Activated CD4-positive, alpha-beta memory T cell treated with anti-CD3 and anti-CD28 coated beads for 36 hours (primary cell): ENCODE measurements at regions not wholly inside any gene's neighbourhood (a gene's known extent, or its start where the extent isn't known, plus 50 kb on each side); places are given as distances from the start of the nearest gene placed in this dataset.

Source experiments
- CTCF ChIA-PET: fragments of 350-600 bp; sonication (Branson Sonifier 250); formaldehyde crosslinking; loops from one replicate; lab custom pipeline; 2021; ENCODE audit warnings: antibody characterized with exemption, inconsistent platforms; lab: Charles Lee
- POLR2A ChIA-PET: fragments of 350-600 bp; sonication (Branson Sonifier 250); formaldehyde crosslinking; loops from one replicate; lab custom pipeline; 2021; ENCODE audit warnings: antibody characterized with exemption; lab: Charles Lee
- DNase-seq: peaks from one replicate; pipeline ENCODE4 v3.0.0-alpha.2; 2020
- H3K27ac Mint-ChIP-seq: one replicate; pipeline ENCODE4 v1.8.0; 2021; ENCODE audit warnings: mixed read lengths
- H3K27me3 Mint-ChIP-seq: one replicate; pipeline ENCODE4 v1.8.0; 2021; ENCODE audit warnings: mixed read lengths
- H3K36me3 Mint-ChIP-seq: one replicate; pipeline ENCODE4 v1.8.0; 2021; ENCODE audit warnings: mixed read lengths
- H3K4me1 Mint-ChIP-seq: one replicate; pipeline ENCODE4 v1.8.0; 2021; ENCODE audit warnings: low read depth, mixed read lengths
- H3K4me3 Mint-ChIP-seq: one replicate; pipeline ENCODE4 v1.8.0; 2021; ENCODE audit warnings: mild to moderate bottlenecking, mixed read lengths
- H3K9me3 Mint-ChIP-seq: one replicate; pipeline ENCODE4 v1.8.0; 2021; ENCODE audit warnings: mixed read lengths
- intact Hi-C: fragments of 100-400 bp; cut with micrococcal nuclease; formaldehyde crosslinking; loops from one replicate; pipeline ENCODE4 v1.15.1; 2023

GRCh38 chr2:140041811-140042210 is 1261.6 kb upstream of the NXPH2 start:
- POLR2A ChIA-PET, result no interaction called here
- peaks cover 31% of the 10 kb centered on the region for H3K9me3 Mint-ChIP-seq

GRCh38 chr2:140041239-140041638 is 1261.0 kb upstream of the NXPH2 start:
- H3K27me3 Mint-ChIP-seq, result no peaks in the 10 kb centered on the region
- intact Hi-C loops, result no loop called here
- no peak overlapping the region for H3K27ac Mint-ChIP-seq
- no peak for DNase-seq
- ChIA-PET CTCF (no interaction called here), POLR2A (no interaction called here)
- no peak overlapping the region for H3K4me3 Mint-ChIP-seq
- H3K36me3 Mint-ChIP-seq, result no peaks in the 10 kb centered on the region
- peaks cover 32% of the 10 kb centered on the region for H3K9me3 Mint-ChIP-seq
- H3K4me1 Mint-ChIP-seq, result no peaks in the 10 kb centered on the region

More at GRCh38 chr2:140041811-140042210, 1261.6 kb upstream of the NXPH2 start:
- Mint-ChIP-seq H3K27ac (no peak overlapping the region), H3K4me1 (no peaks in the 10 kb centered on the region), H3K36me3 (no peaks in the 10 kb centered on the region), H3K4me3 (no peak overlapping the region), H3K27me3 (no peaks in the 10 kb centered on the region)
- DNase-seq, result no peak
- CTCF ChIA-PET, result no interaction called here
- intact Hi-C loops, result no loop called here

GRCh38 chr2:140033638-140034037 is 1253.4 kb upstream of the NXPH2 start:
- Mint-ChIP-seq H3K36me3 (no peaks in the 10 kb centered on the region), H3K27me3 (no peaks in the 10 kb centered on the region)
- no peak for DNase-seq

GRCh38 chr2:140027966-140028365 is 1247.8 kb upstream of the NXPH2 start:
- intact Hi-C loops, result no loop called here
- Mint-ChIP-seq H3K4me3 (no peak overlapping the region), H3K4me1 (no peaks in the 10 kb centered on the region), H3K27me3 (no peaks in the 10 kb centered on the region), H3K9me3 (peaks cover 14% of the 10 kb centered on the region), H3K27ac (no peak overlapping the region), H3K36me3 (no peaks in the 10 kb centered on the region)
- no peak for DNase-seq
- POLR2A ChIA-PET, result no interaction called here
- CTCF ChIA-PET, result no interaction called here

More at GRCh38 chr2:140033638-140034037, 1253.4 kb upstream of the NXPH2 start:
- Mint-ChIP-seq H3K4me1 (no peaks in the 10 kb centered on the region), H3K4me3 (no peak overlapping the region), H3K27ac (no peak overlapping the region), H3K9me3 (peaks cover 19% of the 10 kb centered on the region)
- CTCF ChIA-PET, result no interaction called here
- intact Hi-C loops, result no loop called here
- POLR2A ChIA-PET, result no interaction called here

- H3K9me3 Mint-ChIP-seq, result peaks cover 14% of the 10 kb centered on the region
- no peak for DNase-seq
- ChIA-PET POLR2A (no interaction called here), CTCF (no interaction called here)
- no peak overlapping the region for H3K4me3 Mint-ChIP-seq
- intact Hi-C loops, result no loop called here
- no peak overlapping the region for H3K27ac Mint-ChIP-seq
- H3K36me3 Mint-ChIP-seq, result no peaks in the 10 kb centered on the region
- no peaks in the 10 kb centered on the region for H3K4me1 Mint-ChIP-seq
- no peaks in the 10 kb centered on the region for H3K27me3 Mint-ChIP-seq
These were observed 1247.1 kb upstream of the NXPH2 start for GRCh38 chr2:140027320-140027719.

GRCh38 chr2:140023291-140023690 is 1243.1 kb upstream of the NXPH2 start:
- Mint-ChIP-seq H3K4me3 (no peak overlapping the region), H3K9me3 (peaks cover 9% of the 10 kb centered on the region), H3K36me3 (no peaks in the 10 kb centered on the region), H3K27ac (no peak overlapping the region), H3K27me3 (no peaks in the 10 kb centered on the region), H3K4me1 (no peaks in the 10 kb centered on the region)
- CTCF ChIA-PET, result no interaction called here
- no peak for DNase-seq
- POLR2A ChIA-PET, result no interaction called here
- intact Hi-C loops, result no loop called here

GRCh38 chr2:140018541-140018940 is 1238.4 kb upstream of the NXPH2 start:
- Mint-ChIP-seq H3K27me3 (no peaks in the 10 kb centered on the region), H3K27ac (no peak overlapping the region), H3K4me3 (no peak overlapping the region), H3K36me3 (no peaks in the 10 kb centered on the region), H3K9me3 (peaks cover 4% of the 10 kb centered on the region), H3K4me1 (no peaks in the 10 kb centered on the region)
- DNase-seq, result no peak
- CTCF ChIA-PET, result no interaction called here
- POLR2A ChIA-PET, result no interaction called here
- intact Hi-C loops, result no loop called here

- no peak for DNase-seq
- intact Hi-C loops, result no loop called here
- Mint-ChIP-seq H3K27me3 (no peaks in the 10 kb centered on the region), H3K36me3 (no peaks in the 10 kb centered on the region), H3K27ac (no peak overlapping the region), H3K9me3 (peaks cover 12% of the 10 kb centered on the region), H3K4me3 (no peak overlapping the region), H3K4me1 (no peaks in the 10 kb centered on the region)
- ChIA-PET CTCF (no interaction called here), POLR2A (no interaction called here)
These were observed 1234.0 kb upstream of the NXPH2 start for GRCh38 chr2:140014204-140014546.

GRCh38 chr2:140013545-140014203 is 1233.5 kb upstream of the NXPH2 start:
- DNase-seq, result no peak
- H3K9me3 Mint-ChIP-seq, result peaks cover 10% of the 10 kb centered on the region
- no peak overlapping the region for H3K27ac Mint-ChIP-seq
- POLR2A ChIA-PET, result no interaction called here
- intact Hi-C loops, result no loop called here
- CTCF ChIA-PET, result no interaction called here
- H3K4me1 Mint-ChIP-seq, result no peaks in the 10 kb centered on the region
- H3K36me3 Mint-ChIP-seq, result no peaks in the 10 kb centered on the region
- H3K4me3 Mint-ChIP-seq, result no peak overlapping the region
- no peaks in the 10 kb centered on the region for H3K27me3 Mint-ChIP-seq

- Mint-ChIP-seq H3K27me3 (no peaks in the 10 kb centered on the region), H3K4me1 (no peaks in the 10 kb centered on the region), H3K4me3 (no peak overlapping the region), H3K27ac (no peak overlapping the region), H3K9me3 (peaks cover 13% of the 10 kb centered on the region), H3K36me3 (no peaks in the 10 kb centered on the region)
- no peak for DNase-seq
- intact Hi-C loops, result no loop called here
- ChIA-PET POLR2A (no interaction called here), CTCF (no interaction called here)
These were observed 1231.1 kb upstream of the NXPH2 start for GRCh38 chr2:140011287-140011686.

- H3K4me1 Mint-ChIP-seq, result no peaks in the 10 kb centered on the region
- CTCF ChIA-PET, result no interaction called here
- POLR2A ChIA-PET, result no interaction called here
- H3K27me3 Mint-ChIP-seq, result no peaks in the 10 kb centered on the region
- no peak overlapping the region for H3K27ac Mint-ChIP-seq
- DNase-seq, result no peak
- peaks cover 6% of the 10 kb centered on the region for H3K9me3 Mint-ChIP-seq
- no peaks in the 10 kb centered on the region for H3K36me3 Mint-ChIP-seq
- no peak overlapping the region for H3K4me3 Mint-ChIP-seq
- intact Hi-C loops, result no loop called here
These were observed 1221.9 kb upstream of the NXPH2 start for GRCh38 chr2:140002110-140002509.

- ChIA-PET POLR2A (no interaction called here), CTCF (no interaction called here)
- H3K4me3 Mint-ChIP-seq, result no peak overlapping the region
- H3K27me3 Mint-ChIP-seq, result no peaks in the 10 kb centered on the region
- no peaks in the 10 kb centered on the region for H3K4me1 Mint-ChIP-seq
- DNase-seq, result no peak
- no peak overlapping the region for H3K27ac Mint-ChIP-seq
- intact Hi-C loops, result no loop called here
- peaks cover 25% of the 10 kb centered on the region for H3K9me3 Mint-ChIP-seq
- no peaks in the 10 kb centered on the region for H3K36me3 Mint-ChIP-seq
These were observed 1212.6 kb upstream of the NXPH2 start for GRCh38 chr2:139992711-139993345.

GRCh38 chr2:139992078-139992477 is 1211.9 kb upstream of the NXPH2 start:
- CTCF ChIA-PET, result no interaction called here
- Mint-ChIP-seq H3K4me3 (no peak overlapping the region), H3K27me3 (no peaks in the 10 kb centered on the region), H3K9me3 (peaks cover 31% of the 10 kb centered on the region), H3K27ac (no peak overlapping the region), H3K36me3 (no peaks in the 10 kb centered on the region), H3K4me1 (no peaks in the 10 kb centered on the region)
- POLR2A ChIA-PET, result no interaction called here
- no peak for DNase-seq
- intact Hi-C loops, result no loop called here
